Hepatocyte (in vitro differentiated cells): ENCODE measurements at regions not wholly inside any gene's neighbourhood (a gene's known extent, or its start where the extent isn't known, plus 50 kb on each side); places are given as distances from the start of the nearest gene placed in this dataset.

Source experiments
- DNase-seq: peaks from one replicate; pipeline ENCODE4 v3.0.0-alpha.2; 2016; ENCODE audit warnings: low spot score
- H2AFZ ChIP-seq: fragments of 200-600 bp; sonication (generic); 2 replicates; pipeline ENCODE4 v1.6.0; 2016; ENCODE audit warnings: antibody characterized with exemption, mild to moderate bottlenecking
- H3K27ac ChIP-seq: fragments of 200-600 bp; sonication (generic); 2 replicates; pipeline ENCODE4 v1.5.1; 2016; ENCODE audit warnings: mild to moderate bottlenecking
- H3K27me3 ChIP-seq: fragments of 200-600 bp; sonication (generic); 2 replicates; pipeline ENCODE4 v1.6.1; 2016
- H3K36me3 ChIP-seq: fragments of 200-600 bp; sonication (generic); replicated peaks from 2 replicates; pipeline ENCODE4 v1.5.1; 2016; ENCODE audit warnings: low read depth; ENCODE audit not compliant: insufficient read depth
- H3K4me1 ChIP-seq: fragments of 200-600 bp; sonication (generic); 2 replicates; pipeline ENCODE4 v1.5.1; 2016; ENCODE audit warnings: mild to moderate bottlenecking, moderate library complexity; ENCODE audit not compliant: insufficient read depth
- H3K4me2 ChIP-seq: fragments of 200-600 bp; sonication (generic); 2 replicates; pipeline ENCODE4 v1.6.0; 2016
- H3K4me3 ChIP-seq: fragments of 200-600 bp; sonication (generic); 2 replicates; pipeline ENCODE4 v1.5.1; 2016; ENCODE audit warnings: mild to moderate bottlenecking
- H3K79me2 ChIP-seq: fragments of 200-600 bp; sonication (generic); 2 replicates; pipeline ENCODE4 v1.6.0; 2017; ENCODE audit warnings: mild to moderate bottlenecking
- H3K9me2 ChIP-seq: fragments of 200-600 bp; sonication (generic); replicated peaks from 2 replicates; pipeline ENCODE4 v1.6.0; 2017; ENCODE audit warnings: mild to moderate bottlenecking; ENCODE audit not compliant: insufficient read depth
- H3K9me3 ChIP-seq: fragments of 200-600 bp; sonication (generic); 2 replicates; pipeline ENCODE4 v1.5.1; 2016; ENCODE audit warnings: low read depth, mild to moderate bottlenecking
- H4K20me1 ChIP-seq: fragments of 200-600 bp; sonication (generic); 2 replicates; pipeline ENCODE4 v1.6.0; 2016; ENCODE audit warnings: mild to moderate bottlenecking; ENCODE audit not compliant: insufficient read depth, poor library complexity, severe bottlenecking
- CTCF ChIP-seq: fragments of 200-600 bp; sonication (generic); IDR thresholded peaks from 2 replicates; pipeline ENCODE4 v1.5.1; 2016; ENCODE audit warnings: antibody characterized with exemption, mild to moderate bottlenecking; ENCODE audit not compliant: poor library complexity
- EZH2 ChIP-seq: fragments of 200-600 bp; sonication (generic); IDR thresholded peaks from 2 replicates; pipeline ENCODE4 v1.6.1; 2016; ENCODE audit warnings: antibody characterized with exemption, mild to moderate bottlenecking, borderline replicate concordance
- EZH2phosphoT487 ChIP-seq: fragments of 200-600 bp; sonication (generic); IDR thresholded peaks from one replicate; pipeline ENCODE4 v1.6.1; 2018; ENCODE audit warnings: antibody characterized with exemption, mild to moderate bottlenecking, low read depth, moderate library complexity; ENCODE audit not compliant: unreplicated experiment, severe bottlenecking
- WGBS: methylation state at CpG from one replicate; pipeline ENCODE4 v1.1.6; 2016; ENCODE audit warnings: low lambda C conversion rate; ENCODE audit errors: missing lambda C conversion rate; 5-methylcytosine and 5-hydroxymethylcytosine counted together

- H3K4me1 ChIP-seq, result no peaks in the 10 kb centered on the region
- no peaks in the 10 kb centered on the region for H4K20me1 ChIP-seq
- H2AFZ ChIP-seq, result no peak overlapping the region
- DNase-seq, result no peak
- H3K4me2 ChIP-seq, result no peak overlapping the region
- H3K9me2 ChIP-seq, result no peaks in the 10 kb centered on the region
- H3K4me3 ChIP-seq, result no peak overlapping the region
- H3K79me2 ChIP-seq, result no peaks in the 10 kb centered on the region
- TF ChIP-seq CTCF, result no peak
- TF ChIP-seq EZH2, result no peak
- TF ChIP-seq EZH2phosphoT487, result no peak
- H3K27me3 ChIP-seq, result peaks cover 7% of the 10 kb centered on the region
- 97% methylated on average over 6 of the region's 6 CpGs for WGBS
- H3K27ac ChIP-seq, result no peak overlapping the region
- H3K9me3 ChIP-seq, result no peaks in the 10 kb centered on the region
- no peaks in the 10 kb centered on the region for H3K36me3 ChIP-seq
These were observed 753.7 kb downstream of the BRD1 start for GRCh38 chr22:49073873-49074417.

GRCh38 chr22:49072996-49073645 is 754.6 kb downstream of the BRD1 start:
- H3K4me2 ChIP-seq, result no peak overlapping the region
- DNase-seq, result no peak
- H3K79me2 ChIP-seq, result no peaks in the 10 kb centered on the region
- TF ChIP-seq EZH2phosphoT487 (no peak), CTCF (no peak), EZH2 (no peak)
- H2AFZ ChIP-seq, result no peak overlapping the region
- H3K4me3 ChIP-seq, result no peak overlapping the region
- no peaks in the 10 kb centered on the region for H3K4me1 ChIP-seq
- H3K9me2 ChIP-seq, result no peaks in the 10 kb centered on the region
- WGBS, result 95% methylated on average over 8 of the region's 8 CpGs
- H3K27me3 ChIP-seq, result peaks cover 7% of the 10 kb centered on the region
- no peaks in the 10 kb centered on the region for H3K36me3 ChIP-seq
- no peak overlapping the region for H3K27ac ChIP-seq
- H3K9me3 ChIP-seq, result no peaks in the 10 kb centered on the region
- H4K20me1 ChIP-seq, result no peaks in the 10 kb centered on the region

GRCh38 chr22:49070501-49070900 is 757.2 kb downstream of the BRD1 start:
- H3K27ac ChIP-seq, result no peak overlapping the region
- no peaks in the 10 kb centered on the region for H3K9me3 ChIP-seq
- H3K27me3 ChIP-seq, result peaks cover 7% of the 10 kb centered on the region
- no peak overlapping the region for H2AFZ ChIP-seq
- H3K4me2 ChIP-seq, result no peak overlapping the region
- no peaks in the 10 kb centered on the region for H3K79me2 ChIP-seq
- 50% methylated on average over 7 of the region's 7 CpGs for whole genome bisulfite sequencing
- TF ChIP-seq EZH2 (no peak), CTCF (no peak), EZH2phosphoT487 (no peak)
- no peak for DNase-seq
- H3K4me1 ChIP-seq, result no peaks in the 10 kb centered on the region
- H3K36me3 ChIP-seq, result no peaks in the 10 kb centered on the region
- no peak overlapping the region for H3K4me3 ChIP-seq
- H4K20me1 ChIP-seq, result no peaks in the 10 kb centered on the region
- no peaks in the 10 kb centered on the region for H3K9me2 ChIP-seq
